PFSK-1 (cell line): ENCODE measurements at regions not wholly inside any gene's neighbourhood (a gene's known extent, or its start where the extent isn't known, plus 50 kb on each side); places are given as distances from the start of the nearest gene placed in this dataset.
A peak's percentile ranks its signal among the peaks of the same experiment; 100 is the strongest.

Source experiments
- FOXP2 ChIP-seq: optimal IDR thresholded peaks from 2 replicates; pipeline ENCODE3; 2011; ENCODE audit warnings: borderline replicate concordance, control low read depth, inconsistent platforms; ENCODE audit not compliant: insufficient read depth; ENCODE audit errors: extremely low read length, extremely low read depth
- POLR2AphosphoS5 ChIP-seq: IDR thresholded peaks from 2 replicates; pipeline ENCODE4 v1.6.1; 2012; ENCODE audit warnings: low read depth, mild to moderate bottlenecking, control low read depth, low read length, moderate library complexity
- SIN3A ChIP-seq: IDR thresholded peaks from 2 replicates; pipeline ENCODE4 v1.6.1; 2012; ENCODE audit warnings: mild to moderate bottlenecking, low read length, moderate library complexity, borderline replicate concordance; ENCODE audit not compliant: insufficient read depth
- TAF1 ChIP-seq: IDR thresholded peaks from 2 replicates; pipeline ENCODE4 v1.6.1; 2012; ENCODE audit warnings: low read length, control low read depth, borderline replicate concordance; ENCODE audit not compliant: insufficient read depth
- TF ChIP-seq, protein P1 (sequence below), 2 experiments: IDR thresholded peaks; 2 replicates each; pipeline versions ENCODE4 v1.6.1 to v1.8.0; 2011 to 2012; ENCODE audit warnings: low read depth in 2 of 2, low read length in 2 of 2, control low read depth in 1 of 2, inconsistent platforms in 1 of 2, mild to moderate bottlenecking in 1 of 2, moderate library complexity in 1 of 2; ENCODE audit not compliant: insufficient read depth in 1 of 2

DNA sequence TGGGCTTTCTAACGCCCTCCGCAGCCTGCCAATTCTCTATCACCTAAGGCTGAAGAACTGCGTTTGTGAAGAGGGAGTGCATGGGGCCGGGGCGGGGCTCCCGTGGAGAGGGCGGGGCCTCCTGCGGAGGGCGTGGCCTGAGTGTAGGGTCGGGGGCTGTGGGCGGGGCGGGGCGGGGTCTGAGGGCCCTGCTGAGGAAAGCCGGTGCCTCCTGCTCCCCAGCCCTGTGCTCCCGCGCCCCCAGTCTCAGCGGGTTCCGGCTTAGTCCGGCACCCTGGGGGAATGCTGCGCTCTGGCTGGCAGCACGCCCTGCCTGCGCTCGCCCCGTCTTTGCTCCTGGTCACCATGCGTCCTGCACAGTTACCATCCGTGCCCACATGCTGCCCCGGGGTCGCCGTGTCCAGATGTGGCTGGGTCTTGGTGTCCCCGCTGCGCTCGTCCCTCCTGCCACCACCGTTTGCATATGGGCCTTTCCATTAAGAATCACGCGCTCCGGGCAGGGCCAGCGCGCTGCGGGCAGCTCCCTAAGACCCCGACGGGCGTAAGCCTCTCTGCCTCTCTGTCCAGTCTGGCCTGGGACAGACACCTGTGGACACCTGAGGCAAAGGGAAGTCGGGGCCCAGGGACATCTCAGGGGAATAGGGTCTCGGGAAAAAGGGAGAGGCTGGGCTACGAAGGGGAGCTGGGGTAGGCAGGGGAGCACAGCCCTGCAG is 144.0 kb upstream of the RET start:
- no peak for TF ChIP-seq POLR2AphosphoS5
- no peak for TF ChIP-seq FOXP2
- TF ChIP-seq, protein P1, sequence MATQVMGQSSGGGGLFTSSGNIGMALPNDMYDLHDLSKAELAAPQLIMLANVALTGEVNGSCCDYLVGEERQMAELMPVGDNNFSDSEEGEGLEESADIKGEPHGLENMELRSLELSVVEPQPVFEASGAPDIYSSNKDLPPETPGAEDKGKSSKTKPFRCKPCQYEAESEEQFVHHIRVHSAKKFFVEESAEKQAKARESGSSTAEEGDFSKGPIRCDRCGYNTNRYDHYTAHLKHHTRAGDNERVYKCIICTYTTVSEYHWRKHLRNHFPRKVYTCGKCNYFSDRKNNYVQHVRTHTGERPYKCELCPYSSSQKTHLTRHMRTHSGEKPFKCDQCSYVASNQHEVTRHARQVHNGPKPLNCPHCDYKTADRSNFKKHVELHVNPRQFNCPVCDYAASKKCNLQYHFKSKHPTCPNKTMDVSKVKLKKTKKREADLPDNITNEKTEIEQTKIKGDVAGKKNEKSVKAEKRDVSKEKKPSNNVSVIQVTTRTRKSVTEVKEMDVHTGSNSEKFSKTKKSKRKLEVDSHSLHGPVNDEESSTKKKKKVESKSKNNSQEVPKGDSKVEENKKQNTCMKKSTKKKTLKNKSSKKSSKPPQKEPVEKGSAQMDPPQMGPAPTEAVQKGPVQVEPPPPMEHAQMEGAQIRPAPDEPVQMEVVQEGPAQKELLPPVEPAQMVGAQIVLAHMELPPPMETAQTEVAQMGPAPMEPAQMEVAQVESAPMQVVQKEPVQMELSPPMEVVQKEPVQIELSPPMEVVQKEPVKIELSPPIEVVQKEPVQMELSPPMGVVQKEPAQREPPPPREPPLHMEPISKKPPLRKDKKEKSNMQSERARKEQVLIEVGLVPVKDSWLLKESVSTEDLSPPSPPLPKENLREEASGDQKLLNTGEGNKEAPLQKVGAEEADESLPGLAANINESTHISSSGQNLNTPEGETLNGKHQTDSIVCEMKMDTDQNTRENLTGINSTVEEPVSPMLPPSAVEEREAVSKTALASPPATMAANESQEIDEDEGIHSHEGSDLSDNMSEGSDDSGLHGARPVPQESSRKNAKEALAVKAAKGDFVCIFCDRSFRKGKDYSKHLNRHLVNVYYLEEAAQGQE (IDR thresholded peaks at IDR 0.05; ENCODE audit: insufficient read depth in 1 of 2, low read depth in 2 of 2, low read length in 2 of 2), result no peak
- TF ChIP-seq TAF1, result no peak
- TF ChIP-seq SIN3A, result no peak

DNA sequence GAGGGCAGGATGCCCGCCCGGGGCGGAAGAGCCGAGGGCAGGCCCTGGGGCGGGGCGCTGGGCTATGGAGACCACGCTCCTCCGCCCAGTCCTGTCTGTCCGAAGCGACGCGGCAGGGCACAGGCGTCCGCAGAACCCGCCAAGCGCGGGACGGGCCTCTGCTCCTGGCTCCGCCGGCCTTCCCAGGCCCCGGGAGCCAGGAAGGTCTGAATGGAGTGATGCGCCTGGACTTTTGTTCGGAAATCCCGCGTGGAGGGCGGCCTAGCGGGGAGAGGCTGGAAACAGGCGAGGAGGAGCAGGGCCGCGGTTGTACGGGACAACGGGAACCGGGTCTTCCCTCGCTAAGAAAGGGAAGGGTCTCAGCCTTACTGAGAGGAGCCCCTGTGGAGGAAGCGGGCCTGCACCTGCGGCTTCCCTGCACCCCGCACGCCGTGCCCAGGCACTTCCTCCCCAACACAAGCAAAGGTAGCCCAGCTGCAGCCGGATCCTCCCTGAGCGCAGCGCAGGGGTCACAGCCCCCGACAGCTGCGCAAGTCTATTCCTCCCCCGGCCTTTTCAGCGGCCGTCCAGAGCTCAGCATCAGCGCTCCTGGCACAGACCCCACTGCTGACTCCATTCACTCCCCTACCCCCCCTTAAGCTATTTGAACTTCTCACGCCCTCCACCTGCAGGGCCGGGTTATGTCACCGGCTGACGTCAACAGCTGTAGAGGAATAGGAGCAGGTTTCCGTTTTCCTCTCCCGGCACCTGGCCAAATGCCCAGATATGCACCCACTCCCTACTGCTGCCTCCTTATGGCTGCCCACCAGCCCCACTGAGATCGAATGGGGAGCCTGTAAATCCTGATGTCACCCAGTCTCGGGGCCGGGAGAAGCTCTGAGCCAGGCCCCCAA is 143.2 kb upstream of the RET start:
- TF ChIP-seq FOXP2 (peak; percentile 18), TAF1 (no peak), POLR2AphosphoS5 (no peak)

DNA sequence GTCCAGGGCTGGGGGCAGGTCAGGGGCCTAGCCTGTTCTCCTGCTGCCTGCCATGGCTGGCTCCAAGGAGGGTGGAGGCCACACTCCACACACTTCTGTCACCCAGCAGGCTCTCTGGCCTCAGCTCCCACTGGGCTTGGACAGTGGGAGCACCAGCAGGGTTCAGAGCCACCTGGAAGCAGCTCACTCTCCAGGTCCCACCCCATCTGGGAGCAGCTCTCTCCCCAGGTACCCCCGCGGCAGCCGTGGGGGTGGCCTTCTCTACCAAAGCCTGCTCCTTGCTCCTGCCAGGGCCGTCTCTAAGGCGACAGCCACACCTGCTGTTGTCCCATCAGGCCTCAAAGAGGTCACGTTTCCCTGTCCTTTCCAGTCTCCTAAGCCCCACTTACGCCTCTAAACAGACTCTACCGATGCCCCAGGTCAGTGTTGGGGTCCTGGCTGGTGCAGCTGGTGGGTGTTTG is 142.5 kb upstream of the RET start:
- TF ChIP-seq TAF1 (no peak), POLR2AphosphoS5 (no peak), SIN3A (no peak)
- TF ChIP-seq, protein P1 (IDR thresholded peaks at IDR 0.05; ENCODE audit: insufficient read depth in 1 of 2, low read depth in 2 of 2, low read length in 2 of 2), result no peak

DNA sequence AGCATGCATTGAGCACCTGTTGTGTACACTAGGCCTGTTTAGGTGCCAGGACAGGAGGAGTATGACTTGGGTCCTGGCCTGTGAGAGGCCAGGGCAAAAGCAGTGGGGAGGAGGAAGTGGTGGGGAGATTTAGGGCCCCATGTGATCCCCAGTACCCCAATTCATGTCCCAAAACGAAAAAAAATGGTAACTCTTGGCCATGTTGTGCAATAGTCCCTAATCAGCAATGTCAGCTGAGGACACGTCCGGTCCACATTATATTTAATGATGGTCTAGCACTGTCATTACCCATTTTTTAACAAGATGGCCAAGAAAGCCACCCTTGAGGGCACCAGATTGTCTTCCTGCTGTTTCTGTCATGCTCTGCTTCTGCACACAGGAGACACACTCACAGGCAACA is 142.0 kb upstream of the RET start:
- TF ChIP-seq, protein P1 (IDR thresholded peaks at IDR 0.05; ENCODE audit: insufficient read depth in 1 of 2, low read depth in 2 of 2, low read length in 2 of 2), result no peak
- TF ChIP-seq FOXP2 (no peak), TAF1 (no peak), POLR2AphosphoS5 (no peak), SIN3A (no peak)

DNA sequence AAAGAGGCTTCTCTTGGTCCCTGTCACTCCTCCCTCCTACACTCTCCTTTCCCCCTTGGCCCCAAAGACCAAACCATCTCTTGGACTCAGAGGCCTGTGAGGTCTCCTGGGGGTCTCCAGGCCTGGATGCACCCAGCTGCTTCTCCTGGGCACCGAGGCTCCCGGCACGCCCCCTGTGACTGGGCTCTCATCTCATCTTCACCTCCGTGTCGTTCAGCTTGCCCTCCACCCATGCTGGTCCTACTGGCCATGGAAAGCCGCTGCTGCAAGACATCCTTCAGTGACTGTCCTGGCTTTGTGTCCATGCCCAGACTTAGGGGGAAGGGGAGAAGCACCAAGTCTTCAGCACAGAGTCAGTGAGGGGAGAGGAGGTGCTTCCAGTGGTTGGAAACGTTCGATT is 141.4 kb upstream of the RET start:
- TF ChIP-seq TAF1 (no peak), POLR2AphosphoS5 (no peak), SIN3A (no peak), FOXP2 (no peak)
- TF ChIP-seq, protein P1 (IDR thresholded peaks at IDR 0.05; ENCODE audit: insufficient read depth in 1 of 2, low read depth in 2 of 2, low read length in 2 of 2), result no peak
